Activated T-cell treated with anti-CD3 and anti-CD28 coated beads, Interleukin-2, amount 50 U/mL, for 48 hours (primary cell): ENCODE measurements at regions not wholly inside any gene's neighbourhood (a gene's known extent, or its start where the extent isn't known, plus 50 kb on each side); places are given as distances from the start of the nearest gene placed in this dataset.

ENCODE experiments used
- DNase-seq, 2 experiments: peaks; one replicate each; pipeline ENCODE4 v3.0.0-alpha.2; 2020

DNA sequence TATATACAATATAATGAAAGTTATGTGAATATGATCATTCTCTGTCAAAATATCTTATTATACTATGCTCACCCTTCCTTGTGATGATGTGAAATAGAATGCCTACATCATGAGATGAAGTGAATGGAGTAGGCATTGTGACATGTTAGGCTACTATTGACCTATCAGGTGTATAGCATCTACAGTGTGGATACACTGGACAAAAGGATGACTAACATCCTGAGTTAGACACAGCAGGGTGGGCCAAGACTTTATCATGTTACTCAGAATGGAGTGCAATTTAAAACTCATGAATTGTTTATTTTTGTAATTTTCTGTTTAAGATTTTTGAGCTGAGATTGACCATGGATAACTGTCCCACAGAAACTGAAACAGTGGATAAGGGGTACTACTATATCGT, 53.4 kb upstream of the NAV3 start:
- DNase-seq: no peak

DNA sequence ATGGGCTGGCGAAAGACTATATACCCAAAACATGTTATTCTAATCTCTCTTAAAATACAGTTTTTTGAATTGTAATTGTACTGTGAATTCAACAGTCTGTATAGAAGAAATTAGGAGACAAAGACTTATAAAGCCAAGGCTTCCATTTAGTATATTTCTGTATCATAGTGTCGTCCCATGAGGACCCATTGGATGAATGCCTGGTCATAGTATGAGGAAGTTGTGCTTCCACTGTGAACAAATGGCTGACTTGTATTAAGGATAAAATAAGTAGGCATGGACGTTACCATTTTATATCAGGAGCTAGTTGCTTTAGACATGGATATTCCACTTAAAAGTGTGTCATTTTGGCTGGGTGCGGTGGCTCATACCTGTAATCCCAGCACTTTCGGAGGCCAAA, 55.9 kb upstream of the NAV3 start:
- DNase-seq: no peak

DNA sequence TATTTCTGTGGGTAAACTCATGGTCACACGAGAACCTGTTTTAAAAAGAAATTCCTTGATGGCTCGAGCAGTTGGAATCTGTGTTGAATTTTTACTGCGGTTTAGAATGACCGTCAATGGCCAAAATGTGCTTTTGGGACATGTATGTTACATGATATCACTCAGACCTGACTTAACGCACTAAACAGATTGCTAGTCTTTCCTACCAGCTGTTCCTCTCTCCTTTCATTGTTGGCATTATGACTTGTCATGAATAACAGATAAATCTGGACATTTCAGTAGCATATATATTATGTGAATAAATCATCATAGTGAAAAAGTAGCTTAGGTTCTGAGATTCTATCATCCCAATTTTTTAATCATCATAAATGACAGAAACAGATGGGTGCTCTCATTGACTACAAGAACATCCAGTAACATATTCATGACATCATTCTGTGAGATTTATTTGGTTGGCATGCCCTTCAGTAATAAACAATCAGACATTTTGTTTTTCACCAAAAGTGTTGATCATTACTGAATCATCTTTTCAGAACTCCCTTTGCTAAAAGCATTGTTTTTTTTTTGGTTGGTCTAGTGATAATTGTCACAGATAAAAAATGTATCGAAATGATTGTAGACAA, 57.9 kb upstream of the NAV3 start:
- DNase-seq: no peak

DNA sequence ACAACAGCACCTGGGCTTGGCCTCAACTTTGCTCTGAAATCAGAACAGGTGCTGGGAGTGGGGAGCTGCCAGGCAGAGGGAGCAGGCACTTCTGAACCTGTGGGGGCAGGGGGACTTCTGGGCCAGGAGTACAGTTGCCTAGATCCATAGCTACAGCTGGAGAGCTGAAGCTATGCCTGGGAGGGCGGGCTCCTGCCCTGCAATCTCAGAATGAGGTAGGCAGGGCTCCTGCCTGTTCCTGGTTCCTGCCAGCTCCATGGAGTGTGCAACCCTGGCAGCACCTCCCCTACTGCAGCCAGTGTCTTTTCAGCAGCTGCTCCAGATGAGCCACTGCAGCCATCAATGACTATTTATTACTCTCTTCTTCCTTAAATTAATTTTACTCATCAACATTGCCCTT, 62.1 kb upstream of the NAV3 start:
- no peak for DNase-seq

DNA sequence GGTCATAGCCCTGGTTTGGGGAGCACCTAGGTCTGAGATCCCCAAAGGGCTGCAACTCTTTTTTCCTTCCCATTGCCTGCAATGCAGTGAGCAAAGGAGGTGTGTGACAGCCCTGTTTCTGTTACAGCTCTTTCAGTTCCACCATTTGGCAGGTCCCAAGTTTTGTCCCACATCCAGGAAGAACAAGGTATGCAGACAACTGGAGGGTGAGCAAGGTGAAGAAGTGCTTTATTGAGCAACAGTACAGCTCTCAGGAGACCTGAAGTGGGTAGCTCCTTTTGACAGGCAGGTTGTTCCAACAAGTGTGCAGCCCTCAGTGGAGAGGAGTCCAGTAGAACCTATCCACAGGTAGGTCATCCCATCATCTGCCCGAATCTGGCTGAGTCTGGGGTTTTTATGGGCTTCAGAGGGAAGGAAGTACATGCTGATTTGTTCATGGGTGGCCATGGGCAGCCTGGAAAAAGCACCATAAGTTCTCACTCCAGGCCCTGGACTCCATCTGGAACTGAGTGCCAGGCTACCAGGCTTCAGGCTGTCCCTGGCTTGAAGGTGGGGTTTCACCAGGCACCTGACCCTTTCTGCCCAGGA, 62.8 kb upstream of the NAV3 start:
- DNase-seq: no peak

DNA sequence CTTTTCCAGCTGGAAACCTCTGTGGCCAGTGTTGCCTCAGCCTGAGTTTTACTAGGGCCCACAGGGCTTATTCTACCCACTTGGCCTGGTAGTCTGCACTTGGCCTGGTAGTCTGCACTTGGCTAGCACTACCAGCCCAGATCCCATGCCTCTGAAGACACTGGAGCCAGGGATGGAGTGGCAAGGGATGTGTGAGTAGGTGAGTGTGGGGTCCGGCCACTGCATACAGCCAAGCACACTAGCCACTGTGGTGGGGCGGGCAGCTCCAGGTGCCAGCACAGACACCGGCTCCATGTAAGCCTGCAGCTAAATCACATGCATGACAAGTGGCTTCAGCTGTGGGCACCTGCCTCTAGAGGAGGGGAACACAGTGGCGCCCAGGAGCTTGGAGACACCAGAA, 63.4 kb upstream of the NAV3 start:
- DNase-seq: no peak

DNA sequence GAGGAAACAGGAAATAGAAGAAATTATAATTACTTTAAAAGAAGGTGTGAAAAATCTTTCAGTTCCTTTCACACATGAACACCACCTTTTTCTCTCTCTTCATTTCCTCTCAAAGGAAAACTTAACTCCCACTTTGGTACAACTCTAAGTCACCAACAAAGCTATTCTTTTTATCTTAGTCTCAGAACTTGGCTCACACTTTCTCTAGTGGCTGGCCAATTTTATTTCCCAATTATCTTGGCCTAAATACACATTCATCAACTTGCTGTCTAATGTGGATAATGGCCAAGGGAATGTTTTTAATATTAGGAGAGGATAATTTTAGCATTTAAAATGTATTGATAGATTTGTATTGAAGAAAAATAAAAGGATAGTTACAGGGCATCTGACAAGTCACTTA, 64.5 kb upstream of the NAV3 start:
- DNase-seq: no peak

DNA sequence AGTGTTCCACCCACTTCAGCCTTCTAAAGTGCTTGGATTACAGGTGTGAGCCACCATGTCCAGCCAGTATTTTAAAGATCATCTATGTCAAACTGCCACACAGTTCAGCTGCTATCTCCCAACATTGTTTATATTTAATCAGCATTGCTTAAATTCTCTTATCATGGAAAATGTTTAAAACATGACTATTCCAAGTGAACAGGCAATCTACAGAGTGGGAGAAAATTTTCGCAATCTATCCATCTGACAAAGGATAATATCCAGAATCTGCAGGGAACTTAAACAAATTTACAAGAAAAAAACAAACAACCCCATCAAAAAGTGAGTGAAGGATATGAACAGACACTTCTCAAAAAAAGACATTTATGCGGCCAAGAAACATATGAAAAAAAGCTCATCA, 69.4 kb upstream of the NAV3 start:
- no peak for DNase-seq

DNA sequence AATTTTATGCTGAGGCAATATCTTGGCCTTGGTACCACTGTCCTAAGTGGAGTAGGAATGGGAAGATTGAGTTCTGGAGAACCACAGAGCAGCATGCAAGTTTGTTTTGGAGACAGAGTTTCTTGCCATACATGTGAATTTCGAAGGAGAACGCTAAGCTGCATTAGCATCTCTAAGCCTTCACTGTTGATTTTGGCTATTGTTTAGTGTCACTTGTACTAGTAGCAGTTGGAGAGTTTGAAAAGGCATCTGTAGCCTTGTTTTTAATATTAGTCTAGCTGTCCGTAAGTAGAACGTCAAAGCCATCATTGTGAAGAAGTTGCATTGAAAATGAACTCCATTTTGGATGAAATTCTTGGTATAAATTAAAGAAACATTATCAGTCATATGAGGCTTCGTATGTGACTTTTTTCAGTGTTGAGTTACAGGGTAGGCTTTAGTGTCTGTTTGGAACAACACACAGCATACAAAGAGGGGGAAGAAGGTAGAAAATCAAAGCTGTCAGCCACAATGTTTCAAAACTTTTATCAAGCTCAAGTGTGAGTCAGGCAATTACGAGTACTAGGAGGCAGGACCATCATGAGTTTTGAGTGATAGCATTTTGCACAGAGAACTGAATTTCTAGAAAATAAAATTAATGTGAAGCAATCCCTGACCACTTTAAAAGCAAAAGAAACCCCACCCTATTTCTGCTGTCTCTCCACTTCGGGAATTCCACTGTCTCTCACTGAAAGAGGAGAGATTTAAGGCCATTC, 70.2 kb upstream of the NAV3 start:
- DNase-seq: no peak

DNA sequence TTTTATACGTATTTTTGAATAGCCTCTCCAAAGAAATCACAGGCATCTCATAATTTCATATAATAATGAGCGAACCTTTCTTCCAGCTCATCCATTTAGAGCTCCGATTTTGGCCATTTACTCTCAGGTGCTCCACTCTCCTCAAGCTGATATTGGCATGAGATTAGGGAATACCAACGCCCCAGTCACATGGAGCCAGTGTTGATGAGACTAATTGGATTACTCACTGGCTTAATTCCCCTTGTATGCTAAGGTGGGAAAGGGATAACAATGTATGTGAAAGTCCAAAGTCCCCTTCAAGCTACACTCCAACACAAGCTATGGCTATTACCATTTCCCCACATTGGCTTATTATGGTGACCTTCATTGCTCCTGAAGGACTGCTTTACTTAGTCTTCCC, 76.6 kb upstream of the NAV3 start:
- no peak for DNase-seq

DNA sequence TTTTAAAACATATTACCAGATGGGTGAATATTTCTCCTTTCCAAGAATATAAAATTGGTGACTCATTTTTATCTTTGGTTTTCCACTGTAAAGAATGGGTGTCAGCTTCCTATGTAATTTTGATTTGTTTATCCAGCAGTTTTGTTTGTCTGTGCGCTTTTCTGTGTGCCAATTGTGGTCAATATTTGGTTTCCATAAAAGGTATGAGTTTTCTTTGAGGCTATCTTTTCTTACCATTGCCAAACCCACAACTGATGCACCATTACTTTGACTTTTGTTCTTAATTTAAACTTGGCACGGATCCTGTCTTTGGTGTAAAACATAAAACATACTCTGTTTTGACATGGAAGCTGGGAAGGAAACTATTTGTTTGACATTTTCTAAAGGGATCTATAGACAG, 78.8 kb upstream of the NAV3 start:
- no peak for DNase-seq

DNA sequence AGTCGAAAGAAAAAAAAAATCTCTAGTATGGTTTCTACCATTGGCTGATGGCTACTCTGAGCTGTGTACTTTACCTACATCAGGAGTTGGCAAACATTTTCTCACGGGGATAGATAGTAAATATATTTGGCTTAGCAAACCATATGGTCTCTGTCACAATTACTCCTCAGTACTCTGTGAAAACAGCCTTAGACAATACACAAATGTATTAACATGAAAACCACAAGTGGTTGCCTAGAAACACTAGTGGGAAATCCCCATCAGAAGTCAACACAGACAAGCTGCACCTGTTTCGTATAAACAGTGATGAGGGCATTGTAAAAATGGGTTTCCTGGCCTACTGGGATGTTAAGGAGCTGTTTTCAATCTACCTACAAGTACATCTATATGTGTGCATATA, 84.6 kb upstream of the NAV3 start:
- no peak for DNase-seq

DNA sequence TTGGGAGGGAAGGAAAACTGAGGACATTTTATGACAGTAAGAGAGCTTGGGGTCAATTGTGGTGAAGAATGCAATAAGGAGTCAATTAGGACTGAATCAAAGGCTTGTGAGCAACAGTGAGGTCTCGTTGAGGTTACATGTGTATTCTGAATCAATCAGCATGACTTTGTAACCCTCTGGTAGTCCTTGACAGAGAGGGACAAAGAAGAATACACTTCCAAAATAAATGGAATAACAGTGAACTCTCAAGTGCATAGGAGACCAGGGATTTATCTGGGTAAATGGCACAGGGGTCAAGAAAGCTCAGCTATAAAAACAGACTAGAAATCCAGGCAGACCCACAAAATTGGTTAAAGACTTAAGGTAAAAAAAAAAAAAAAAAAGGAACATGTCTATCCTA, 85.1 kb upstream of the NAV3 start:
- no peak for DNase-seq

DNA sequence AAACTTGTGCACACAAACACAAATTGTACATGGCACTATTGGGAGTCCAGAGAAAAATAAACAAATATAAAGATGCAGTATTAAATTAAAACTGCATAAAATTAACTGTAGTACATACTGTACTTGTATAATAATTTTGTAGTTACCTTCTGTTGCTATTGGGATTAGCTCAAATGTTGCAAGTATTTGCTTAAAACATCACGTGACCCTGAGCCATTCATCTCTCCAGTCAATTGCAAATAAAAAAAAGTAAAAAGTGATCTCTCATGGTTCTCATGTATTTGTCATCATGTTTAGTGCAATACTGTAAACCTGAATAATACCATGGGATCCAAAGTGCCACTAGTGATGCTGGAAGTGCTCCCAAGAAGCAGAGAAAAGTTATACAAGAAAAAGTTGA, 88.1 kb upstream of the NAV3 start:
- DNase-seq: no peak

DNA sequence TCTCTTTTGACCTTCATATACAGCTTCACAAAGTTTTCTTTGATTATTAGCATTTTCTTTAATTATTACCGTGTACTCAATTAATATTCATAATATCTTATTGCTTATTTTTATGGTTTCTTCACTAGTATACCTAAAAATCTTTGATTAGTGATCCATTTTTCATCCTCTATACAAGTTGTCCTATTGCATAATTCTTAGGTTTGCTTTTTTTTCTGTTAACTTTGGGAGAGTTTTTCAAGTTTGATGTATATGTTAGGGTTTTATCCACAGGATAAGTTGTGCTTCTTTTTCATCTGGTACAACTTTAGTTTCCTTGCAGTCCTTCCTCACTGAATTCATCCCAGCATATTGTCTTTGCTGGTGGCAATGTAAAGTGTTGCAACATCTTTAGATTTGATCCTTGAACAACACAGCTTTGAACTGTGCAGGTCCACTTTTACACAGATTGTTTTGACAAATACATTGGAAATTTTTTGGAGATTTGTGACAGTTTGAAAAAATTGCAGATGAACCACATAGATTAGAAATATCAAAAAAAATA, 88.6 kb upstream of the NAV3 start:
- no peak for DNase-seq

DNA sequence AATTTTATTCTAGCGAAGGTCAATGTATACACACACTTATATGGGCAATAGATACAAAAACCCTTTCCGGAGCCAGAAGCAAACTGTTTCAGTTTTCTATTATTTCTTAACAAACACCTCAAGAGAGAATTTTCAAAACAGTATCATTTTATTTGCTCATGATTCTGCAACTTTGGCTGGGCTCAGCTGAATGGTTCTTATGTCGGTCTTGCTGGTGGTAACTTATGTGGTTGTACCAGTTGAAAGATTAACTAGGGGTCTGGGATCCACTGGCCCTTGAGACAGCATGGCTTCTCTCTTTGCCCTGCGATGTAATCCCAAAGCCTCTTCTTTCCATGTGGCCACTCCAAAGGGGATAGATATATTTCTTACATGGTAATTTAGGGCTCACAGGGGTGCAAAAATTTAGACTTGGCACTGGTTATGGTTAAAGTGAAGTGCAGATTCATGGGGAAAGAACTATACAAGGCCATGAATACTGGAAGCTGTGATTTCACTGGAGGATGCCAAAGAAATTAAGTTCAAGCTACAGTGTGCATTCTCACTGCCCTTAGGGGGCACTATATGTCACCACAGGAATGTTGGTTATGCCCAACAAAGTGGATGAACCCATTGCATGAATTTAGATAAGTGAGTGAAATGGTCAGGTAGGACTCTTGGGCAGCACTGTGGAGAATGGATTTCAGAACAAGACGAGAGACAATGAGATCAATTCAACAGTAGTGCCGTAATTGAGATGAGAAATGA, 94.3 kb upstream of the NAV3 start:
- DNase-seq: no peak

DNA sequence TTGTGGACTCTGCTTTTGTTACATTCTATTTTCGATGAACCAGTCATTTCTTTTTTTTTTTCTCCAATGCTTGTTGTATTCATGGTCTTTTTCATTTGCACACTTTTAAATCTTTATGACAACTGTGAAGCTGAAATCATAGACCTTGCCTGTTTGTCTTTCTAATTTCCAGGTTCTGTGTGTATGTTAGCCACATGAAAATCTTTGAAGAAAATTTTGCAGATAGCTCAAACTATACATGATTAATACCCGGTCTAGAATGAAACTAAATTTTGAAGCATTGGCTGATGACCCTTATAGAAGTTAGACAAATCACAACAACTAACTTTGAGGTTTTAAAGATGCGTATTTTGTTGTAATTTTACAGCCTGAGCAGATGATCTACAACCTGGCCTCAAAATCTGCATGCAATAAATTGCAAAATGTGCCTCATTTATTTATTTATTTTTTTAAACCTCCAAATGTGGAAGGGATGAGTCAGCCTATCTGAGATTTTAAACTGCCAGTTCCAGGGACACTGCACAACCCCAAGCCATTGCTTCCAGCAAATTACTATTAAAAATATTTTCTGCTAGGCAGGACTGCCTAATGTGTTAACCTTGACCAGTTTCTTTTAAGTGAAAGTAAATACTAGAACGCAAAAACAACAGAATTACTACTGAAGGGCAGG, 96.3 kb upstream of the NAV3 start:
- no peak for DNase-seq

DNA sequence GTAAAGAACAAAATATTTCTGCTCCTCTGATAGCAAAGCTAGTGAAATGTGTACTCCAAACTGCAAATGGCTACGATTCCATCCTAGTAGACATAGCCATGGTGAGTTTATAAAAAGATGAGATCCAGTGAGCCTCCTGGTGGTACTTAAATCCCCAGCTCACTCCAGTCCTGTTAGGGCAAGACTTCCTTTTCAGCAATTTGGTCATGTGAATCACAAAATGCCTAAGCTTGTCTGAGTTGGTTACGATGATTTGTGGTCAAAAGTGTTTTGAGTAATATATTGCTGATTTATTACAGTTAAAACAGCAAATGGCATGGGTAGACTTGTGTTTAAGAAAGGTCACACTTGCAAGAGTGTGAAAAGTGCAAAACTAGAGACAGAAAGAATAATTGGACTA, 102.7 kb upstream of the NAV3 start:
- no peak for DNase-seq

DNA sequence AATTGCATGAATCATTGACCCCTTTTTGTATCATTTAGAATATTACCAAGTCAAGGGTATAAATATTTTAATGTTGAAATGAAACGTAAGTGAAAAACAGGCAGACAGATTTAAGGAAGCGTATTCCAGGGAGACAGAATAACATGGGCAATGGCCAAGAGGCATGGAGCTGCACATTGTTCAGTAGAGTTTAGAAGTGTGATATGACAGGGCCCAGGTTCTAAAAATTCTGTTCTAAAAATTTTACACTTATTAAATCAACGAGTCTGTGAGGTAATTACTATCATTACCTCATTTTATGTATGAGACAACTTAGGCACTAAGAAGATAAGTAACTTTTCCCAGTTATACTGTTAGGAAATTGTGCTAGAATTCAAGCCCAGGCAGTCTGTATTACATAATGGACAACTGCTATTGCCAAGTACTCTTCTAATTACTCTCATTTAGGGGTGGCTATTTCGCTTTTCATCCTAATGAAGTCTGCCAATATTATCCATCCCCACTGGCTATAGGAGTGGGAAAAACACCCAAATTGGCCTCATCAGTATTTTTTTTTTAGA, 103.2 kb upstream of the NAV3 start:
- DNase-seq: no peak

DNA sequence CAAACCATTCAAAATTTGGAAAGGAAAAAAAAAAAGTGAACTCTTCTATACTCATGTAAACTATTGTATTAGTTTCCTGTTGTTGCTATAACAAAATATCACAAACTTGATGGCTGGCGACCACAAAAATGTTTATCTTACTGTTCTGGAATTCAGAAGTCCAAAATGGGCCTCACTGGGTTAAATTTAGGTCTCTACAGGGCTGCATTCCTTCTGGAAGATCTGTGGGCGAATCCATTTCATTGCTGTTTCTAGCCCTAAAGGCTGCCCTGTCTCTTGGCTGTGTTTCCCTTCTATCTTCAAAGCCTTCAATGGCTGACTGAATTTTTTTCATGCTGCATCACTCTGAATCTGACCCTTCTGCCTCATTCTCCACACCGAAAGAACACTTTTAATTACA, 105.1 kb upstream of the NAV3 start:
- no peak for DNase-seq

DNA sequence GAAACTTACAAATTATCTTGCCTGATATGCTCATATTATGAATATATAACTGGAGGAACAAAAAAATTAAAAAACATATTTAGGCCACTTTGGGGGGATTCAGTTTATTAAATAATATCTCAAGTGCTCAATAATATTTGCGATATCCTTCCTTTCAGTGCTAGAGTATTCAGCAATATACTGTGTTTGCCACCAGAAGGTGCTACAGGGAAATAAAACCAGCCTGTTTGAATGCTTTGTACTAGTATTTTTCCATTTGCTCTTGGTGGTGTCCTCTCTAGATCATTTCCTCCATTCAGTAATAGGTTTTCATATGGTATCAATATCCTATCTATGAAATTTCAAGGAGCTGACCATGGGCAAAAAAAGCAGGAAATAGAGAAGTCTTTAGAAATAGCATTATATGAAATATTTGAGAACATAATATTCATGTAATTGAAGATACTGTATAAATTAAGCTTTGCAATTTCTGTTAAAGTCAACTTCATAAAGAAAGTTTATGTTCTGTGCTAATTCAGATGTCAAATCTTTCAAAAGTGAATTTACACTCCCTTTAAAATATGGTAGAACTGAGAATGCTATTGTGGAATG, 106.2 kb upstream of the NAV3 start:
- no peak for DNase-seq

DNA sequence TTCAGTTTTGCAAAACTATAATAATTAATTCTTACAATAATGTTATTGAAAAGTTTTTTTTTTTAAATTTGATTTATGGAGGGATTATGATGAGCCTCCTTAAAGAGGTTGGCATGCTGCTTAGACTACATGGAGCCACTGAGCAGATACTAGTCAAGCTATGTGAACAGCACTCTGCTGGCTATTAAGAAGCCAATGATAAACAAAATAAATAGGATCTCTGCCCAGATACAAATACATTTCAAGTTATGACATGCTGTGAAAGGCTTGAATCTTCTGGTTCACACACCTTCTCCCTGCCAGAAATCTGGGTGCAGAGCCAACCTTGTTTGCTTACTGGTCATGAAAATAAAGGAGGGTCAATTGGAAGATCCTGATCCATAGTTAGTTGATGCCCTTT, 107.4 kb upstream of the NAV3 start:
- DNase-seq: no peak
